CD14-positive monocyte (primary cell): ENCODE measurements at regions not wholly inside any gene's neighbourhood (a gene's known extent, or its start where the extent isn't known, plus 50 kb on each side); places are given as distances from the start of the nearest gene placed in this dataset.

ENCODE experiments used
- DNase-seq, 3 donors: peaks; one replicate each; pipeline ENCODE4 v3.0.0-alpha.2; 2011 to 2022
- H2AFZ ChIP-seq: 2 replicates; pipeline ENCODE4 v1.6.0; 2012; ENCODE audit warnings: mild to moderate bottlenecking, low read depth, low read length, inconsistent platforms; ENCODE audit not compliant: insufficient read depth, poor library complexity, severe bottlenecking
- H3K27ac ChIP-seq, 2 donors: 1 replicate in 1 of 2; 2 replicates in 1 of 2; pipeline ENCODE4 v1.5.1; 2012 to 2013; ENCODE audit warnings: low read length in 2 of 2, control low read depth in 1 of 2, inconsistent platforms in 1 of 2, low read depth in 1 of 2, mild to moderate bottlenecking in 1 of 2
- H3K27me3 ChIP-seq, 2 donors: one replicate each; pipeline versions ENCODE4 v1.6.0 to v1.6.1; 2011 to 2013; ENCODE audit warnings: low read length in 2 of 2; ENCODE audit not compliant: control insufficient read depth in 2 of 2, insufficient read depth in 2 of 2
- H3K36me3 ChIP-seq, 2 donors: replicated peaks in 1 of 2; 1 replicate in 1 of 2; 2 replicates in 1 of 2; pipeline versions ENCODE4 v1.5.1 to v1.6.1; 2012 to 2013; ENCODE audit warnings: low read length in 2 of 2, control low read depth in 1 of 2, inconsistent platforms in 1 of 2, mild to moderate bottlenecking in 1 of 2; ENCODE audit not compliant: insufficient read depth in 2 of 2, control insufficient read depth in 1 of 2
- H3K4me1 ChIP-seq, 2 donors: 1 replicate in 1 of 2; 2 replicates in 1 of 2; pipeline versions ENCODE4 v1.5.1 to v1.6.1; 2012 to 2013; ENCODE audit warnings: low read length in 2 of 2, control low read depth in 1 of 2, inconsistent platforms in 1 of 2, mild to moderate bottlenecking in 1 of 2, moderate library complexity in 1 of 2; ENCODE audit not compliant: insufficient read depth in 2 of 2, control insufficient read depth in 1 of 2
- H3K4me2 ChIP-seq: replicated peaks from 2 replicates; pipeline ENCODE3; 2012; ENCODE audit warnings: low read length, moderate library complexity, mild to moderate bottlenecking; ENCODE audit not compliant: poor library complexity, severe bottlenecking; ENCODE audit errors: extremely low read depth
- H3K4me3 ChIP-seq, 3 experiments: fragments of 200-600 bp in 1 of 3; sonication (generic) in 1 of 3; replicated peaks in 1 of 3; 1 replicate in 2 of 3; 2 replicates in 1 of 3; pipeline ENCODE4 v1.5.1; 2011 to 2013; ENCODE audit warnings: low read length in 3 of 3, mild to moderate bottlenecking in 3 of 3, control low read depth in 2 of 3, low read depth in 2 of 3, inconsistent platforms in 1 of 3, moderate library complexity in 1 of 3
- H3K79me2 ChIP-seq: 2 replicates; pipeline ENCODE4 v1.6.0; 2012; ENCODE audit warnings: mild to moderate bottlenecking, control low read depth, inconsistent platforms, low read length, moderate library complexity; ENCODE audit not compliant: insufficient read depth
- H3K9ac ChIP-seq: 2 replicates; pipeline ENCODE4 v1.6.0; 2017; ENCODE audit warnings: low read length, mild to moderate bottlenecking; ENCODE audit not compliant: insufficient read depth, poor library complexity, severe bottlenecking
- H3K9me3 ChIP-seq, 2 donors: replicated peaks in 1 of 2; 1 replicate in 1 of 2; 2 replicates in 1 of 2; pipeline versions ENCODE4 v1.5.1 to v1.6.1; 2012 to 2013; ENCODE audit warnings: low read length in 2 of 2, control low read depth in 1 of 2; ENCODE audit not compliant: control insufficient read depth in 1 of 2, insufficient read depth in 1 of 2
- H4K20me1 ChIP-seq: 2 replicates; pipeline ENCODE4 v1.6.0; 2012; ENCODE audit warnings: mild to moderate bottlenecking, low read length, control low read depth, moderate library complexity; ENCODE audit not compliant: insufficient read depth
- H3K27ac Mint-ChIP-seq, 7 donors: one replicate each; pipeline ENCODE4 v1.8.0; 2020; ENCODE audit warnings: mild to moderate bottlenecking in 7 of 7, mixed read lengths in 7 of 7, moderate library complexity in 6 of 7, inconsistent platforms in 2 of 7
- H3K27me3 Mint-ChIP-seq, 3 donors: one replicate each; pipeline ENCODE4 v1.8.0; 2021 to 2022; ENCODE audit warnings: low read depth in 3 of 3, mild to moderate bottlenecking in 3 of 3, mixed read lengths in 3 of 3, moderate library complexity in 3 of 3, inconsistent platforms in 1 of 3
- H3K36me3 Mint-ChIP-seq, 2 donors: one replicate each; pipeline ENCODE4 v1.8.0; 2020; ENCODE audit warnings: mixed read lengths in 2 of 2, inconsistent platforms in 1 of 2, mild to moderate bottlenecking in 1 of 2
- H3K4me1 Mint-ChIP-seq: one replicate; pipeline ENCODE4 v1.8.0; 2020; ENCODE audit warnings: mild to moderate bottlenecking, mixed read lengths
- H3K4me3 Mint-ChIP-seq, 2 donors: one replicate each; pipeline ENCODE4 v1.8.0; 2020; ENCODE audit warnings: mild to moderate bottlenecking in 2 of 2, mixed read lengths in 2 of 2, moderate library complexity in 1 of 2
- H3K9me3 Mint-ChIP-seq, 7 donors: one replicate each; pipeline ENCODE4 v1.8.0; 2020 to 2022; ENCODE audit warnings: mixed read lengths in 7 of 7, mild to moderate bottlenecking in 6 of 7, moderate library complexity in 6 of 7, inconsistent platforms in 2 of 7
- WGBS: methylation state at CpG from one replicate; pipeline ENCODE4 v1.1.5; 2013; ENCODE audit warnings: missing lambda C conversion rate; ENCODE audit not compliant: insufficient coverage; 5-methylcytosine and 5-hydroxymethylcytosine counted together
- intact Hi-C, 2 donors: fragments of 100-400 bp; cut with micrococcal nuclease; formaldehyde crosslinking; loops; one replicate each; pipeline versions ENCODE4 v1.15.0 to v1.15.1; 2023
- TF ChIP-seq, protein P1 (sequence below): fragments of 200-600 bp; IDR thresholded peaks from one replicate; pipeline ENCODE4 v1.8.0; 2022; ENCODE audit warnings: antibody characterized with exemption, mild to moderate bottlenecking

DNA sequence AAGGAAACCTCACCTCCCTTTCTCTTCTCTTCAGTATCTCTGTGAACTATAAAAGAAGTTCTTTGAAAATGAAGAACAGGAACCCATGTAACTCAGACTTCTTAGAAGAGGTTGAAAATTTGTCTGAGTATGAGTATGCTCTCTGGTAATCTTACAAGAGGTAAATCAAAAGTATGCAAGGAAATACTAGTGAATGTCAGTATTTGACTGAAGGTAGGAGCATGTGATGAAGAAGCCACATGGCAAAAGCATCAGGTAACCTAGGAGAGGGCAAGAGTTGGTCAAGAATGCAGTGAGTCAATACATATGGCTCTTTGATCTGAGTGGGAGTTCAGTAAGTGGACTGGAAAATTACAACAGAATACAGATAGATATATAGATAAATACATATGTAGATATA is 133.0 kb upstream of the NECTIN3 start:
- H3K9ac ChIP-seq: no peak overlapping the region
- no peak for DNase-seq
- no peaks in the 10 kb centered on the region for H3K4me1 Mint-ChIP-seq
- no peak overlapping the region for H3K4me3 ChIP-seq
- no peaks in the 10 kb centered on the region for H3K36me3 ChIP-seq
- no peaks in the 10 kb centered on the region for H3K27me3 Mint-ChIP-seq
- no peaks in the 10 kb centered on the region for H4K20me1 ChIP-seq
- H3K27ac Mint-ChIP-seq: no peak overlapping the region
- no peaks in the 10 kb centered on the region for H3K27me3 ChIP-seq
- intact Hi-C loops: no loop called here
- H3K79me2 ChIP-seq: no peaks in the 10 kb centered on the region
- no peaks in the 10 kb centered on the region for H3K4me1 ChIP-seq
- peaks cover 0 to 11% (median 4%) of the 10 kb centered on the region in 7 donors for H3K9me3 Mint-ChIP-seq
- no peak overlapping the region for H2AFZ ChIP-seq
- H3K4me3 Mint-ChIP-seq: no peak overlapping the region
- no peak overlapping the region for H3K4me2 ChIP-seq
- H3K36me3 Mint-ChIP-seq: no peaks in the 10 kb centered on the region
- H3K27ac ChIP-seq: no peak overlapping the region
- H3K9me3 ChIP-seq: peaks cover 10 to 15% of the 10 kb centered on the region in 2 donors
- TF ChIP-seq, protein P1, sequence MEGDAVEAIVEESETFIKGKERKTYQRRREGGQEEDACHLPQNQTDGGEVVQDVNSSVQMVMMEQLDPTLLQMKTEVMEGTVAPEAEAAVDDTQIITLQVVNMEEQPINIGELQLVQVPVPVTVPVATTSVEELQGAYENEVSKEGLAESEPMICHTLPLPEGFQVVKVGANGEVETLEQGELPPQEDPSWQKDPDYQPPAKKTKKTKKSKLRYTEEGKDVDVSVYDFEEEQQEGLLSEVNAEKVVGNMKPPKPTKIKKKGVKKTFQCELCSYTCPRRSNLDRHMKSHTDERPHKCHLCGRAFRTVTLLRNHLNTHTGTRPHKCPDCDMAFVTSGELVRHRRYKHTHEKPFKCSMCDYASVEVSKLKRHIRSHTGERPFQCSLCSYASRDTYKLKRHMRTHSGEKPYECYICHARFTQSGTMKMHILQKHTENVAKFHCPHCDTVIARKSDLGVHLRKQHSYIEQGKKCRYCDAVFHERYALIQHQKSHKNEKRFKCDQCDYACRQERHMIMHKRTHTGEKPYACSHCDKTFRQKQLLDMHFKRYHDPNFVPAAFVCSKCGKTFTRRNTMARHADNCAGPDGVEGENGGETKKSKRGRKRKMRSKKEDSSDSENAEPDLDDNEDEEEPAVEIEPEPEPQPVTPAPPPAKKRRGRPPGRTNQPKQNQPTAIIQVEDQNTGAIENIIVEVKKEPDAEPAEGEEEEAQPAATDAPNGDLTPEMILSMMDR: no peak

DNA sequence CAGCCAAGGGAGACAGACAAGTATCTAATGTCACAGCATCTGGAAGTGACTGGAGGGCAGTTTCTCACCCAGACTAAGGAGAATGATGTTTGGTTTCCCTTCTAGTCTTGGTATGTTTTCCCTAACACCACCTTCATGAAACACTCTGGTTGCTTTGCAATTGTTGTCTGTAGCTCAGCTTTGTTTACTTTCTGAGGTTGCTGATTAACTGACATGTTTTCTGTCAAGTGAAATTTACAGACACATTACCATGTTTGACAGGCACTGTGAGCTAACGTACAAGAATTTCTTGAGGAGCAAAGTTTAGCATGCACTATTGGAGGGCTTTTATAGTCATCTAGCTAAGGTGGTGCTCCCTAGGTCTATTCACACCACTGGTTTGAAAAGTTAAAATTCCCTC is 131.6 kb upstream of the NECTIN3 start:
- Mint-ChIP-seq H3K4me3 (no peak overlapping the region), H3K4me1 (no peaks in the 10 kb centered on the region), H3K27ac (no peak overlapping the region), H3K9me3 (peaks cover 0 to 17% (median 6%) of the 10 kb centered on the region in 7 donors), H3K36me3 (no peaks in the 10 kb centered on the region), H3K27me3 (no peaks in the 10 kb centered on the region)
- Histone ChIP-seq H2AFZ (no peak overlapping the region), H3K27me3 (no peaks in the 10 kb centered on the region), H4K20me1 (no peaks in the 10 kb centered on the region), H3K4me1 (no peaks in the 10 kb centered on the region), H3K27ac (no peak overlapping the region), H3K36me3 (no peaks in the 10 kb centered on the region), H3K9me3 (peaks cover 20 to 29% of the 10 kb centered on the region in 2 donors), H3K79me2 (no peaks in the 10 kb centered on the region), H3K9ac (no peak overlapping the region), H3K4me2 (no peak overlapping the region), H3K4me3 (no peak overlapping the region)
- no CpG with 5 or more reads among the region's 1 CpG for WGBS
- no peak for DNase-seq
- intact Hi-C loops: no loop called here
- TF ChIP-seq, protein P1: no peak
